ENCODE measurements at regions not wholly inside any gene's neighbourhood (a gene's known extent, or its start where the extent isn't known, plus 50 kb on each side); places are given as distances from the start of the nearest gene placed in this dataset.

DNA sequence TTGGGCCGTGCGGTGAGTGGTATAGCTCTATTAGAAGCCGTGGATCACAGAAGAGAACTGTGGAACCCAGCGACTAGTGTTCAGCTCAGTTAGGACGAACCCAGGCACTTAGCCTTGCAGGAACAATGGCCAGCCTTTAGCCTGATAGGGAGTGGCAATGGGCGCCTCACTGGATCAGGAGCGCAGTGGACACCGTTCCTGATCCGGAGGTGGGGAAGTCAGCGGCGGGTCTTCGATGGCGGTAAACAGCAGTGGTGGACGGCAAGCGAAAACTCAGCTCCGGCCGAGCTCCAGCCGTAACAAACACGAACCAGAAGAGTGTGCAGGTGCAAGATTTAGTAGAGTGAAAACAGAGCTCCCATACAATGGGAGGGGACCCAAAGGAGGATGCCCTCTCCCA lies 340.0 kb downstream of the TLE4 start:
- TF ChIP-seq, protein P1, sequence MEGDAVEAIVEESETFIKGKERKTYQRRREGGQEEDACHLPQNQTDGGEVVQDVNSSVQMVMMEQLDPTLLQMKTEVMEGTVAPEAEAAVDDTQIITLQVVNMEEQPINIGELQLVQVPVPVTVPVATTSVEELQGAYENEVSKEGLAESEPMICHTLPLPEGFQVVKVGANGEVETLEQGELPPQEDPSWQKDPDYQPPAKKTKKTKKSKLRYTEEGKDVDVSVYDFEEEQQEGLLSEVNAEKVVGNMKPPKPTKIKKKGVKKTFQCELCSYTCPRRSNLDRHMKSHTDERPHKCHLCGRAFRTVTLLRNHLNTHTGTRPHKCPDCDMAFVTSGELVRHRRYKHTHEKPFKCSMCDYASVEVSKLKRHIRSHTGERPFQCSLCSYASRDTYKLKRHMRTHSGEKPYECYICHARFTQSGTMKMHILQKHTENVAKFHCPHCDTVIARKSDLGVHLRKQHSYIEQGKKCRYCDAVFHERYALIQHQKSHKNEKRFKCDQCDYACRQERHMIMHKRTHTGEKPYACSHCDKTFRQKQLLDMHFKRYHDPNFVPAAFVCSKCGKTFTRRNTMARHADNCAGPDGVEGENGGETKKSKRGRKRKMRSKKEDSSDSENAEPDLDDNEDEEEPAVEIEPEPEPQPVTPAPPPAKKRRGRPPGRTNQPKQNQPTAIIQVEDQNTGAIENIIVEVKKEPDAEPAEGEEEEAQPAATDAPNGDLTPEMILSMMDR (IDR thresholded peaks at IDR 0.05), result no peak
- TF ChIP-seq EP300 (IDR thresholded peaks at IDR 0.05; ENCODE audit: low read depth), result no peak

Data from transverse colon (tissue), 3 donors.